BLaER1 (cell line): ENCODE measurements at regions not wholly inside any gene's neighbourhood (a gene's known extent, or its start where the extent isn't known, plus 50 kb on each side); places are given as distances from the start of the nearest gene placed in this dataset.
A peak's percentile ranks its signal among the peaks of the same experiment; 100 is the strongest.

Experiments used
- H3K27ac ChIP-seq: shearing (Covaris generic); formaldehyde crosslinking; 2 replicates; pipeline ENCODE4 v1.8.1; 2022
- H3K27me3 ChIP-seq: shearing (Covaris generic); formaldehyde crosslinking; 2 replicates; pipeline ENCODE4 v1.8.1; 2022
- H3K36me3 ChIP-seq: shearing (Covaris generic); formaldehyde crosslinking; 2 replicates; pipeline ENCODE4 v1.8.1; 2022
- H3K4me1 ChIP-seq: shearing (Covaris generic); formaldehyde crosslinking; 2 replicates; pipeline ENCODE4 v1.8.1; 2022
- H3K4me2 ChIP-seq: shearing (Covaris generic); formaldehyde crosslinking; 2 replicates; pipeline ENCODE4 v1.8.1; 2022
- H3K4me3 ChIP-seq: shearing (Covaris generic); formaldehyde crosslinking; 2 replicates; pipeline ENCODE4 v1.8.1; 2022
- H3K9ac ChIP-seq: shearing (Covaris generic); formaldehyde crosslinking; 2 replicates; pipeline ENCODE4 v1.8.1; 2022
- H3K9me3 ChIP-seq: shearing (Covaris generic); formaldehyde crosslinking; 2 replicates; pipeline ENCODE4 v1.8.1; 2022
- H4K20me1 ChIP-seq: shearing (Covaris generic); formaldehyde crosslinking; 2 replicates; pipeline ENCODE4 v1.8.1; 2022
- Cebpa-rat ChIP-seq: shearing (Covaris generic); IDR thresholded peaks from 2 replicates; pipeline ENCODE4 v1.8.1; 2022

- H3K4me3 ChIP-seq: no peak overlapping the region
- peaks cover 6% of the 10 kb centered on the region; the same call in 1 of the 2 replicates for H3K9me3 ChIP-seq
- H3K36me3 ChIP-seq: no peaks in the 10 kb centered on the region
- no peaks in the 10 kb centered on the region for H3K27me3 ChIP-seq
- H3K27ac ChIP-seq: no peak overlapping the region
- no peak overlapping the region for H3K4me2 ChIP-seq
- H4K20me1 ChIP-seq: no peaks in the 10 kb centered on the region
- no peaks in the 10 kb centered on the region for H3K4me1 ChIP-seq
- TF ChIP-seq Cebpa-rat: no peak
- no peak overlapping the region for H3K9ac ChIP-seq
Measured at GRCh38 chr21:14773777-14774345, 227.7 kb upstream of the SAMSN1 start.

GRCh38 chr21:14771593-14771992, 225.5 kb upstream of the SAMSN1 start:
- Histone ChIP-seq H4K20me1 (no peaks in the 10 kb centered on the region), H3K27me3 (no peaks in the 10 kb centered on the region), H3K4me1 (no peaks in the 10 kb centered on the region), H3K9me3 (no peaks in the 10 kb centered on the region), H3K36me3 (no peaks in the 10 kb centered on the region), H3K4me2 (no peak overlapping the region), H3K4me3 (no peak overlapping the region), H3K27ac (no peak overlapping the region), H3K9ac (no peak overlapping the region)
- no peak for TF ChIP-seq Cebpa-rat

GRCh38 chr21:14768042-14768441, 221.9 kb upstream of the SAMSN1 start:
- peaks cover 15% of the 10 kb centered on the region for H3K4me1 ChIP-seq
- H3K9ac ChIP-seq: no peak overlapping the region
- H3K36me3 ChIP-seq: no peaks in the 10 kb centered on the region
- no peak overlapping the region for H3K27ac ChIP-seq
- no peaks in the 10 kb centered on the region for H3K27me3 ChIP-seq
- no peak overlapping the region for H3K4me2 ChIP-seq
- H4K20me1 ChIP-seq: no peaks in the 10 kb centered on the region
- no peak overlapping the region for H3K4me3 ChIP-seq
- H3K9me3 ChIP-seq: no peaks in the 10 kb centered on the region; the same call in 1 of the 2 replicates
- no peak for TF ChIP-seq Cebpa-rat

- H3K27ac ChIP-seq: no peak overlapping the region
- no peak overlapping the region for H3K9ac ChIP-seq
- H3K9me3 ChIP-seq: no peaks in the 10 kb centered on the region; the same call in 1 of the 2 replicates
- H3K27me3 ChIP-seq: no peaks in the 10 kb centered on the region
- H3K4me2 ChIP-seq: no peak overlapping the region
- H3K4me1 ChIP-seq: peaks cover 22% of the 10 kb centered on the region
- no peaks in the 10 kb centered on the region for H4K20me1 ChIP-seq
- H3K36me3 ChIP-seq: no peaks in the 10 kb centered on the region
- H3K4me3 ChIP-seq: no peak overlapping the region
- no peak for TF ChIP-seq Cebpa-rat
Measured at GRCh38 chr21:14767192-14767852, 221.2 kb upstream of the SAMSN1 start.

GRCh38 chr21:14766241-14766640, 220.1 kb upstream of the SAMSN1 start:
- H4K20me1 ChIP-seq: no peaks in the 10 kb centered on the region
- peaks cover 32% of the 10 kb centered on the region for H3K4me1 ChIP-seq
- no peak for TF ChIP-seq Cebpa-rat
- H3K27me3 ChIP-seq: no peaks in the 10 kb centered on the region
- H3K4me3 ChIP-seq: no peak overlapping the region
- H3K9ac ChIP-seq: no peak overlapping the region
- H3K4me2 ChIP-seq: no peak overlapping the region
- H3K27ac ChIP-seq: no peak overlapping the region
- no peaks in the 10 kb centered on the region; the same call in 1 of the 2 replicates for H3K9me3 ChIP-seq
- H3K36me3 ChIP-seq: no peaks in the 10 kb centered on the region

GRCh38 chr21:14763695-14764064, 217.6 kb upstream of the SAMSN1 start:
- Histone ChIP-seq H3K4me3 (no peak overlapping the region; the same call in 1 of the 2 replicates), H3K27me3 (no peaks in the 10 kb centered on the region), H3K4me2 (peak overlapping the region; percentile 91), H3K4me1 (peaks cover 32% of the 10 kb centered on the region), H3K27ac (peak overlapping the region; percentile 87), H3K9me3 (no peaks in the 10 kb centered on the region; the same call in 1 of the 2 replicates), H4K20me1 (no peaks in the 10 kb centered on the region), H3K9ac (peak overlapping the region; percentile 75; the same call in 1 of the 2 replicates), H3K36me3 (no peaks in the 10 kb centered on the region)
- TF ChIP-seq Cebpa-rat: no peak

- Histone ChIP-seq H3K4me1 (peaks cover 32% of the 10 kb centered on the region), H3K27me3 (no peaks in the 10 kb centered on the region), H3K27ac (peak overlapping the region; percentile 87), H3K4me3 (peak overlapping the region; percentile 43; the same call in 1 of the 2 replicates), H3K9ac (peak overlapping the region; percentile 75), H4K20me1 (no peaks in the 10 kb centered on the region), H3K4me2 (peak overlapping the region; percentile 91), H3K36me3 (no peaks in the 10 kb centered on the region), H3K9me3 (no peaks in the 10 kb centered on the region; the same call in 1 of the 2 replicates)
- TF ChIP-seq Cebpa-rat: no peak
Measured at GRCh38 chr21:14762734-14763694, 216.9 kb upstream of the SAMSN1 start.

- Histone ChIP-seq H3K4me1 (peaks cover 32% of the 10 kb centered on the region), H3K4me3 (peak overlapping the region; percentile 43; the same call in 1 of the 2 replicates)
- TF ChIP-seq Cebpa-rat: no peak
Measured at GRCh38 chr21:14762327-14762726, 216.2 kb upstream of the SAMSN1 start.

GRCh38 chr21:14759285-14759684, 213.2 kb upstream of the SAMSN1 start:
- Histone ChIP-seq H4K20me1 (no peaks in the 10 kb centered on the region), H3K4me1 (peaks cover 29% of the 10 kb centered on the region), H3K27me3 (no peaks in the 10 kb centered on the region), H3K4me3 (no peak overlapping the region), H3K36me3 (no peaks in the 10 kb centered on the region), H3K27ac (no peak overlapping the region), H3K9me3 (no peaks in the 10 kb centered on the region; the same call in 1 of the 2 replicates), H3K4me2 (no peak overlapping the region), H3K9ac (no peak overlapping the region)
- no peak for TF ChIP-seq Cebpa-rat

More at GRCh38 chr21:14762327-14762726, 216.2 kb upstream of the SAMSN1 start:
- Histone ChIP-seq H3K9me3 (no peaks in the 10 kb centered on the region; the same call in 1 of the 2 replicates), H3K36me3 (no peaks in the 10 kb centered on the region), H4K20me1 (no peaks in the 10 kb centered on the region), H3K27ac (peak overlapping the region; percentile 87), H3K4me2 (peak overlapping the region; percentile 91), H3K9ac (peak overlapping the region; percentile 75), H3K27me3 (no peaks in the 10 kb centered on the region)
